ENCODE measurements at regions not wholly inside any gene's neighbourhood (a gene's known extent, or its start where the extent isn't known, plus 50 kb on each side); places are given as distances from the start of the nearest gene placed in this dataset.

DNA sequence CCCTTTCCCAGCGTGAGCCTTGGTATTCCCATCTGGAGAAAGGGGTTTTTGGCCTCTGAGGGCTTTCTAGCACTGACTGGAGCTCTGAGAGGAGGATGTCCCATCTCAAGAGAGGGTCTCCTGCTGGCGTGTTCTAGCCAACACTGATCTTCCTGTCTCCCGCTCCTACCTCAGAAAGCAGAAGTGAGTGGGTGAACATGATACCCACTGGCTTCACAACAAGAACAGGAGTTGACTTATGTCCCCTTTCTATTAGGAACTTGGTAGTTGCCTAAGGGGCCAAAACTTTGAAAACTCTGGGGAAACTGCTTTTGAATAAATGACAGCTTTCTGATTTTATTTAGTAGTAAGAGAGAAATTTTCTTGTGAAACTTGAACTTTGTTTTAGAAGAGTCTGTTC is 113.1 kb upstream of the ADCY1 start:
- H3K27ac ChIP-seq (ENCODE audit: insufficient read depth, low read length): no peak overlapping the region
- ChIA-PET POLR2A (ENCODE audit: unreplicated experiment) (no interaction called here), CTCF (no interaction called here)
- intact Hi-C loops (cut with micrococcal nuclease): no loop called here
- no peak overlapping the region for H3K4ac ChIP-seq (ENCODE audit: low read depth, low read length)
- no peak overlapping the region for H2AK9ac ChIP-seq (replicated peaks; ENCODE audit: low read depth, low read length, poor library complexity)
- no peak overlapping the region for H3K23ac ChIP-seq (ENCODE audit: low read depth, low read length)
- TF ChIP-seq MAFK (IDR thresholded peaks at IDR 0.05; ENCODE audit: low read depth, low read length) (no peak), POLR2A (IDR thresholded peaks at IDR 0.05; ENCODE audit: low read depth, low read length) (no peak), RCOR1 (IDR thresholded peaks at IDR 0.05; ENCODE audit: insufficient replicate concordance, low read length) (no peak), CHD1 (IDR thresholded peaks at IDR 0.05; ENCODE audit: low read depth, low read length) (no peak), BHLHE40 (IDR thresholded peaks at IDR 0.05; ENCODE audit: low read depth, low read length) (no peak), MAZ (IDR thresholded peaks at IDR 0.05; ENCODE audit: borderline replicate concordance, low read depth, low read length) (no peak), CEBPB (IDR thresholded peaks at IDR 0.05; ENCODE audit: low read depth, low read length) (no peak), RAD21 (IDR thresholded peaks at IDR 0.05; ENCODE audit: low read length) (no peak), MXI1 (IDR thresholded peaks at IDR 0.05; ENCODE audit: borderline replicate concordance, low read depth, low read length) (no peak), CTCF (conservative IDR thresholded peaks at IDR 0.05; ENCODE audit: low read depth, low read length) (no peak), NFE2L2 (IDR thresholded peaks at IDR 0.05; ENCODE audit: low read depth, low read length) (no peak), FOS (IDR thresholded peaks at IDR 0.05; ENCODE audit: low read depth, low read length) (no peak), SMC3 (IDR thresholded peaks at IDR 0.05; ENCODE audit: low read depth, low read length) (no peak)
- TF ChIP-seq, protein P1, sequence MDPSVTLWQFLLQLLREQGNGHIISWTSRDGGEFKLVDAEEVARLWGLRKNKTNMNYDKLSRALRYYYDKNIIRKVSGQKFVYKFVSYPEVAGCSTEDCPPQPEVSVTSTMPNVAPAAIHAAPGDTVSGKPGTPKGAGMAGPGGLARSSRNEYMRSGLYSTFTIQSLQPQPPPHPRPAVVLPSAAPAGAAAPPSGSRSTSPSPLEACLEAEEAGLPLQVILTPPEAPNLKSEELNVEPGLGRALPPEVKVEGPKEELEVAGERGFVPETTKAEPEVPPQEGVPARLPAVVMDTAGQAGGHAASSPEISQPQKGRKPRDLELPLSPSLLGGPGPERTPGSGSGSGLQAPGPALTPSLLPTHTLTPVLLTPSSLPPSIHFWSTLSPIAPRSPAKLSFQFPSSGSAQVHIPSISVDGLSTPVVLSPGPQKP (IDR thresholded peaks at IDR 0.05; ENCODE audit: borderline replicate concordance, low read depth, low read length): no peak
- no peak overlapping the region for H4K91ac ChIP-seq (ENCODE audit: insufficient read depth, low read depth, low read length)
- H2BK120ac ChIP-seq (ENCODE audit: low read depth, low read length): no peak overlapping the region
- no peak overlapping the region for H4K5ac ChIP-seq (ENCODE audit: low read depth, low read length)
- no peaks in the 10 kb centered on the region for H4K20me1 ChIP-seq (ENCODE audit: insufficient read depth, low read length)
- no peak overlapping the region for H2BK15ac ChIP-seq (ENCODE audit: low read depth, low read length)
- H3K27me3 ChIP-seq (ENCODE audit: control insufficient read depth, insufficient read depth, low read length): no peaks in the 10 kb centered on the region
- no CpG with 5 or more reads among the region's 3 CpGs for WGBS, 2 experiments (ENCODE audit: extremely low coverage in 2 of 2, insufficient read length in 1 of 2)
- ATAC-seq (ENCODE audit: low read depth): no peak
- dilution Hi-C loops (cut with HindIII; ENCODE audit: low sequenced_read_pairs, unreplicated experiment): no loop called here
- no peak overlapping the region for H3K4me3 ChIP-seq (ENCODE audit: insufficient read depth, low read depth, low read length)
- no peaks in the 10 kb centered on the region for H3K9me1 ChIP-seq (ENCODE audit: insufficient read depth, low read length)
- H3K9ac ChIP-seq (ENCODE audit: low read depth, low read length): no peak overlapping the region
- in situ Hi-C loops (cut with MboI; ENCODE audit: low sequenced_read_pairs): no loop called here
- H4K8ac ChIP-seq (ENCODE audit: low read depth in 2 of 2, low read length in 2 of 2): no peak overlapping the region
- H3K18ac ChIP-seq (ENCODE audit: low read depth, low read length): no peak overlapping the region
- no peaks in the 10 kb centered on the region for H3K36me3 ChIP-seq (ENCODE audit: control insufficient read depth, insufficient read depth, low read length)
- H2BK5ac ChIP-seq (ENCODE audit: low read depth, low read length, poor library complexity, severe bottlenecking): no peak overlapping the region
- no peak overlapping the region for H3K14ac ChIP-seq (replicated peaks; ENCODE audit: low read depth, low read length)
- DNase-seq: no peak
- no peaks in the 10 kb centered on the region for H3K9me3 ChIP-seq (ENCODE audit: control insufficient read depth, insufficient read depth, low read length)
- no peaks in the 10 kb centered on the region for H3K4me1 ChIP-seq (ENCODE audit: control insufficient read depth, insufficient read depth, low read length)
- no peak overlapping the region for H3K56ac ChIP-seq (ENCODE audit: extremely low read depth, insufficient read depth, low read length)
- no peak overlapping the region for H2AFZ ChIP-seq (replicated peaks; ENCODE audit: low read length, poor library complexity)
- no peaks in the 10 kb centered on the region for H3K79me1 ChIP-seq (ENCODE audit: low read depth in 1 of 2, low read length in 2 of 2)
- no peak overlapping the region for H3K4me2 ChIP-seq (ENCODE audit: low read depth, low read length)
- no peak overlapping the region for H2AK5ac ChIP-seq (ENCODE audit: low read depth, low read length)
- no TSS peak for BruUV-seq (replicated peaks)
- H2BK20ac ChIP-seq (ENCODE audit: low read depth, low read length): no peak overlapping the region
